B cell (primary cell): ENCODE measurements at regions not wholly inside any gene's neighbourhood (a gene's known extent, or its start where the extent isn't known, plus 50 kb on each side); places are given as distances from the start of the nearest gene placed in this dataset.

Source experiments
- EZH2 ChIP-seq: IDR thresholded peaks from 2 replicates; pipeline ENCODE4 v1.6.1; 2012; ENCODE audit warnings: borderline replicate concordance, low read depth, mild to moderate bottlenecking, moderate library complexity, low read length; ENCODE audit not compliant: insufficient read depth, poor library complexity, severe bottlenecking
- TF ChIP-seq, protein P1 (sequence below): fragments of 200-600 bp; IDR thresholded peaks from one replicate; pipeline ENCODE4 v1.8.0; 2022; ENCODE audit warnings: antibody characterized with exemption, mild to moderate bottlenecking

DNA sequence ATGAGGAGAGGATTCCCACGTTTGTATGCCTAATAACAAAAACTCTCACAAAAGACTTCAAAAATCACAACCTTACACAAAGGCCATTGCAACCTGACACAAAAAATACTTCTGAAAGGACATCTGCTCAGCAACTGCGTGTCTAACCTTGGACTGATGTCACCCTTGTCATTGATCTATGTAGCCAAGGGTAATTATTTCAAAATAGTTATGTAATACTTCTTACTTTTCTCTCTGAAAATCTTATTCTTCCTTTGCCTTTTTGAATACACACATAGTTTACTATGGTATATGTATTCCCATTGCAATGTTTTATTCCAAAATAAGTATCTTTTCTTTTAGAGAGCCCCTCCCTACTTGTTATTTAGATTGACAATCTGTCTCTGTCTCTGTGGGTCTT, 355.3 kb downstream of the MSX2 start:
- TF ChIP-seq, protein P1, sequence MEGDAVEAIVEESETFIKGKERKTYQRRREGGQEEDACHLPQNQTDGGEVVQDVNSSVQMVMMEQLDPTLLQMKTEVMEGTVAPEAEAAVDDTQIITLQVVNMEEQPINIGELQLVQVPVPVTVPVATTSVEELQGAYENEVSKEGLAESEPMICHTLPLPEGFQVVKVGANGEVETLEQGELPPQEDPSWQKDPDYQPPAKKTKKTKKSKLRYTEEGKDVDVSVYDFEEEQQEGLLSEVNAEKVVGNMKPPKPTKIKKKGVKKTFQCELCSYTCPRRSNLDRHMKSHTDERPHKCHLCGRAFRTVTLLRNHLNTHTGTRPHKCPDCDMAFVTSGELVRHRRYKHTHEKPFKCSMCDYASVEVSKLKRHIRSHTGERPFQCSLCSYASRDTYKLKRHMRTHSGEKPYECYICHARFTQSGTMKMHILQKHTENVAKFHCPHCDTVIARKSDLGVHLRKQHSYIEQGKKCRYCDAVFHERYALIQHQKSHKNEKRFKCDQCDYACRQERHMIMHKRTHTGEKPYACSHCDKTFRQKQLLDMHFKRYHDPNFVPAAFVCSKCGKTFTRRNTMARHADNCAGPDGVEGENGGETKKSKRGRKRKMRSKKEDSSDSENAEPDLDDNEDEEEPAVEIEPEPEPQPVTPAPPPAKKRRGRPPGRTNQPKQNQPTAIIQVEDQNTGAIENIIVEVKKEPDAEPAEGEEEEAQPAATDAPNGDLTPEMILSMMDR, result no peak
- no peak for TF ChIP-seq EZH2
